H9 (cell line): ENCODE measurements at regions not wholly inside any gene's neighbourhood (a gene's known extent, or its start where the extent isn't known, plus 50 kb on each side); places are given as distances from the start of the nearest gene placed in this dataset.
A peak's percentile ranks its signal among the peaks of the same experiment; 100 is the strongest.

Experiments used
- DNase-seq: peaks from one replicate; pipeline ENCODE4 v3.0.0-alpha.2; 2017
- H2AFZ ChIP-seq: one replicate; pipeline ENCODE4 v1.6.1; 2013; ENCODE audit warnings: mild to moderate bottlenecking, low read length, control low read depth, moderate library complexity
- H2AK5ac ChIP-seq: 2 replicates; pipeline ENCODE4 v1.6.1; 2013; ENCODE audit warnings: low read length, control low read depth, mixed read lengths; ENCODE audit not compliant: insufficient read length
- H2BK120ac ChIP-seq: one replicate; pipeline ENCODE4 v1.6.1; 2013; ENCODE audit warnings: low read depth, mild to moderate bottlenecking, low read length, control low read depth, inconsistent platforms; ENCODE audit not compliant: poor library complexity, severe bottlenecking
- H2BK12ac ChIP-seq: 2 replicates; pipeline ENCODE4 v1.6.1; 2013; ENCODE audit warnings: low read length, control low read depth, mixed read lengths, low read depth; ENCODE audit not compliant: insufficient read length
- H2BK15ac ChIP-seq: 2 replicates; pipeline ENCODE4 v1.6.1; 2013; ENCODE audit warnings: low read depth, low read length, control low read depth
- H2BK20ac ChIP-seq: one replicate; pipeline ENCODE4 v1.6.1; 2013; ENCODE audit warnings: low read depth, mild to moderate bottlenecking, low read length, control low read depth, inconsistent platforms; ENCODE audit not compliant: poor library complexity, severe bottlenecking
- H2BK5ac ChIP-seq: 2 replicates; pipeline ENCODE4 v1.6.1; 2013; ENCODE audit warnings: low read length, control low read depth, mixed read lengths; ENCODE audit not compliant: insufficient read length
- H3K14ac ChIP-seq: 2 replicates; pipeline ENCODE4 v1.6.1; 2013; ENCODE audit warnings: low read length, control low read depth; ENCODE audit not compliant: insufficient read depth
- H3K18ac ChIP-seq: 2 replicates; pipeline ENCODE4 v1.6.1; 2013; ENCODE audit warnings: low read depth, mild to moderate bottlenecking, mixed read lengths, low read length, control low read depth; ENCODE audit not compliant: insufficient read length
- H3K23ac ChIP-seq: 2 replicates; pipeline ENCODE4 v1.6.1; 2013; ENCODE audit warnings: low read length, control low read depth, mixed read lengths, low read depth; ENCODE audit not compliant: insufficient read length
- H3K23me2 ChIP-seq: 2 replicates; pipeline ENCODE4 v1.6.1; 2013; ENCODE audit warnings: low read depth, mild to moderate bottlenecking, mixed read lengths, low read length, control low read depth; ENCODE audit not compliant: insufficient read length, poor library complexity, severe bottlenecking
- H3K27ac ChIP-seq: 2 replicates; pipeline ENCODE4 v1.5.1; 2013; ENCODE audit warnings: low read length, control low read depth, mixed read lengths, low read depth; ENCODE audit not compliant: insufficient read length
- H3K27me3 ChIP-seq: 2 replicates; pipeline ENCODE4 v1.6.1; 2013; ENCODE audit warnings: low read length, control low read depth, inconsistent platforms; ENCODE audit not compliant: insufficient read depth
- H3K4ac ChIP-seq: 2 replicates; pipeline ENCODE4 v1.6.1; 2013; ENCODE audit warnings: low read depth, mild to moderate bottlenecking, control low read depth, inconsistent platforms, low read length, moderate library complexity
- H3K4me1 ChIP-seq: 2 replicates; pipeline ENCODE4 v1.6.1; 2013; ENCODE audit warnings: low read length, control low read depth, inconsistent platforms; ENCODE audit not compliant: insufficient read depth
- H3K4me2 ChIP-seq: 2 replicates; pipeline ENCODE4 v1.6.1; 2013; ENCODE audit warnings: low read length, control low read depth, mixed read lengths; ENCODE audit not compliant: insufficient read length, insufficient read depth
- H3K56ac ChIP-seq: 2 replicates; pipeline ENCODE4 v1.6.1; 2013; ENCODE audit warnings: low read depth, mild to moderate bottlenecking, mixed read lengths, low read length, control low read depth; ENCODE audit not compliant: insufficient read length
- H3K79me1 ChIP-seq: 2 replicates; pipeline ENCODE4 v1.6.1; 2013; ENCODE audit warnings: low read depth, mild to moderate bottlenecking, moderate library complexity, low read length, control low read depth, inconsistent platforms; ENCODE audit not compliant: insufficient read depth, poor library complexity, severe bottlenecking
- H3K79me2 ChIP-seq: 2 replicates; pipeline ENCODE4 v1.6.1; 2013; ENCODE audit warnings: low read length, control low read depth, inconsistent platforms; ENCODE audit not compliant: insufficient read depth
- H3K9ac ChIP-seq: 2 replicates; pipeline ENCODE4 v1.6.1; 2013; ENCODE audit warnings: low read length, control low read depth, mixed read lengths; ENCODE audit not compliant: insufficient read length; ENCODE audit errors: extremely low read depth
- H3K9me3 ChIP-seq: one replicate; pipeline ENCODE4 v1.6.1; 2013; ENCODE audit warnings: low read depth, low read length, inconsistent platforms; ENCODE audit not compliant: control insufficient read depth
- H3T11ph ChIP-seq: one replicate; pipeline ENCODE4 v1.6.1; 2013; ENCODE audit warnings: mild to moderate bottlenecking, low read length, control low read depth, inconsistent platforms
- H4K20me1 ChIP-seq: one replicate; pipeline ENCODE4 v1.6.1; 2013; ENCODE audit not compliant: control insufficient read depth, insufficient read length, insufficient read depth
- H4K5ac ChIP-seq: 2 replicates; pipeline ENCODE4 v1.6.1; 2013; ENCODE audit warnings: low read depth, mild to moderate bottlenecking, mixed read lengths, low read length, control low read depth; ENCODE audit not compliant: insufficient read length
- H4K8ac ChIP-seq: replicated peaks from 2 replicates; pipeline ENCODE4 v1.6.1; 2013; ENCODE audit warnings: low read length, control low read depth, mixed read lengths, low read depth; ENCODE audit not compliant: insufficient read length
- H4K91ac ChIP-seq: 2 replicates; pipeline ENCODE4 v1.6.1; 2013; ENCODE audit warnings: low read depth, mild to moderate bottlenecking, moderate library complexity, mixed read lengths, low read length, control low read depth; ENCODE audit not compliant: insufficient read length
- H3K27ac Mint-ChIP-seq, 3 experiments: 2 replicates in 2 of 3; 3 replicates in 1 of 3; pipeline ENCODE4 v1.8.0; 2020 to 2021; ENCODE audit warnings: mixed read lengths in 3 of 3, mild to moderate bottlenecking in 1 of 3, moderate library complexity in 1 of 3
- H3K27me3 Mint-ChIP-seq: 2 replicates; pipeline ENCODE4 v1.8.0; 2021; ENCODE audit warnings: low read depth, mild to moderate bottlenecking, moderate library complexity, mixed read lengths
- H3K36me3 Mint-ChIP-seq, 3 experiments: 2 replicates in 2 of 3; 3 replicates in 1 of 3; pipeline ENCODE4 v1.8.0; 2020 to 2021; ENCODE audit warnings: low read depth in 3 of 3, mixed read lengths in 3 of 3; ENCODE audit not compliant: insufficient read depth in 1 of 3
- H3K4me1 Mint-ChIP-seq, 2 experiments: 2 replicates each; pipeline ENCODE4 v1.8.0; 2020; ENCODE audit warnings: mixed read lengths in 2 of 2
- H3K4me3 Mint-ChIP-seq, 2 experiments: 2 replicates in 1 of 2; 3 replicates in 1 of 2; pipeline ENCODE4 v1.8.0; 2020 to 2021; ENCODE audit warnings: mild to moderate bottlenecking in 2 of 2, mixed read lengths in 2 of 2, moderate library complexity in 1 of 2
- H3K9me3 Mint-ChIP-seq, 2 experiments: 2 replicates in 1 of 2; 3 replicates in 1 of 2; pipeline ENCODE4 v1.8.0; 2020; ENCODE audit warnings: mild to moderate bottlenecking in 2 of 2, mixed read lengths in 2 of 2, moderate library complexity in 1 of 2
- WGBS: extraction: QIAGEN DNeasy Blood & Tissue Kit; methylation state at CpG from one replicate; pipeline ENCODE4 v1.1.7; 2013; ENCODE audit warnings: missing lambda C conversion rate, low lambda C conversion rate, mixed read lengths; ENCODE audit not compliant: insufficient read length; ENCODE audit errors: extremely low coverage; 5-methylcytosine and 5-hydroxymethylcytosine counted together
- TF ChIP-seq, protein P1 (sequence below): fragments of 200-600 bp; sonication (generic); conservative IDR thresholded peaks from 3 replicates; pipeline ENCODE4 v1.8.0; 2021; ENCODE audit warnings: antibody characterized with exemption, mild to moderate bottlenecking

DNA sequence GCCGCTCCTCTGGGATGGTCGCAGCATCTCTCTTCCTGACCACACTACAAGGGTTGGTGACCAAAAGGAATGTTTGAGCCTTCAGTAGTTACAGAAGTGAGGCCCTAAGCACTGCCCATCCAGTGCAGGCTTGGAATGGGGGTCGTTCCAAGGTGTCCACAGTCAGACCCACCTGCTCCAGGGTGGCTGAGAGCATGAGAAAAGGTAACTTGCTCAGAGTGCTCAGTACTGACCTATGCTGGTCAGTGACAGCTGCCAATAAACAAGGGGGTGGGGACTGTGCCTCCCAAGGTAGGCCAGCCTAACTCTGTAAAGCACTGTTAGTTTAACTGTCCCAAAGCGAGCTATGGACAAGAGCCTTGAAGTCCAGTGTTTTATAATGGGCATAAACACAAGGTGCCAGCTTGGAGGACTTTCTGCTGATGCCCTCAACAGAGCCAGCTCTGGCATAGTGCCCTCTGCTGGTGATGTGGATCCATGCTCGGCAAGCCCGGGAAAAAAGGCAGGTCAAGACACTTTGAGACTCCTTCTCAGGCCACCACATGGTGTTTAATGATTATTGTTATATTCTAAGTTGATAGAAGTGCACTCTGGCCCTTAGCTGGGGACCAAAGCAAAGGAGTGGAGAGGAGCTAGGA is 78.1 kb upstream of the DNAH14 start:
- no peak overlapping the region for H2BK15ac ChIP-seq
- no peak overlapping the region for H3K9ac ChIP-seq
- no peak overlapping the region for H2BK120ac ChIP-seq
- H3K23me2 ChIP-seq = no peaks in the 10 kb centered on the region
- H3K79me2 ChIP-seq = no peaks in the 10 kb centered on the region
- H2BK20ac ChIP-seq = no peak overlapping the region
- Mint-ChIP-seq H3K27ac (no peak overlapping the region), H3K9me3 (peaks cover 11 to 17% of the 10 kb centered on the region in 2 experiments), H3K27me3 (no peaks in the 10 kb centered on the region), H3K4me3 (no peak overlapping the region), H3K4me1 (peaks cover 28 to 34% of the 10 kb centered on the region in 2 experiments), H3K36me3 (peaks cover 11 to 17% (median 13%) of the 10 kb centered on the region in 3 experiments)
- peak; percentile 80 for DNase-seq
- peaks cover 2% of the 10 kb centered on the region; the same call in 1 of the 2 replicates for H3K4me1 ChIP-seq
- no peak overlapping the region for H3K18ac ChIP-seq
- WGBS = no CpG with 5 or more reads among the region's 6 CpGs
- H4K8ac ChIP-seq = no peak overlapping the region
- no peak overlapping the region for H4K91ac ChIP-seq
- H3K27ac ChIP-seq = no peak overlapping the region
- no peaks in the 10 kb centered on the region for H3K9me3 ChIP-seq
- H2BK5ac ChIP-seq = no peak overlapping the region
- no peak overlapping the region for H2BK12ac ChIP-seq
- H3K4ac ChIP-seq = no peak overlapping the region
- H2AK5ac ChIP-seq = no peak overlapping the region
- no peak overlapping the region for H4K5ac ChIP-seq
- H3K4me2 ChIP-seq = no peak overlapping the region
- no peak overlapping the region for H2AFZ ChIP-seq
- no peaks in the 10 kb centered on the region for H3K27me3 ChIP-seq
- no peak overlapping the region for H3K23ac ChIP-seq
- H3K56ac ChIP-seq = no peak overlapping the region
- no peak overlapping the region for H3T11ph ChIP-seq
- no peaks in the 10 kb centered on the region for H4K20me1 ChIP-seq
- no peak overlapping the region for H3K14ac ChIP-seq
- TF ChIP-seq, protein P1, sequence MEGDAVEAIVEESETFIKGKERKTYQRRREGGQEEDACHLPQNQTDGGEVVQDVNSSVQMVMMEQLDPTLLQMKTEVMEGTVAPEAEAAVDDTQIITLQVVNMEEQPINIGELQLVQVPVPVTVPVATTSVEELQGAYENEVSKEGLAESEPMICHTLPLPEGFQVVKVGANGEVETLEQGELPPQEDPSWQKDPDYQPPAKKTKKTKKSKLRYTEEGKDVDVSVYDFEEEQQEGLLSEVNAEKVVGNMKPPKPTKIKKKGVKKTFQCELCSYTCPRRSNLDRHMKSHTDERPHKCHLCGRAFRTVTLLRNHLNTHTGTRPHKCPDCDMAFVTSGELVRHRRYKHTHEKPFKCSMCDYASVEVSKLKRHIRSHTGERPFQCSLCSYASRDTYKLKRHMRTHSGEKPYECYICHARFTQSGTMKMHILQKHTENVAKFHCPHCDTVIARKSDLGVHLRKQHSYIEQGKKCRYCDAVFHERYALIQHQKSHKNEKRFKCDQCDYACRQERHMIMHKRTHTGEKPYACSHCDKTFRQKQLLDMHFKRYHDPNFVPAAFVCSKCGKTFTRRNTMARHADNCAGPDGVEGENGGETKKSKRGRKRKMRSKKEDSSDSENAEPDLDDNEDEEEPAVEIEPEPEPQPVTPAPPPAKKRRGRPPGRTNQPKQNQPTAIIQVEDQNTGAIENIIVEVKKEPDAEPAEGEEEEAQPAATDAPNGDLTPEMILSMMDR = peak; percentile 94
- H3K79me1 ChIP-seq = no peaks in the 10 kb centered on the region
